ENCODE measurements at regions not wholly inside any gene's neighbourhood (a gene's known extent, or its start where the extent isn't known, plus 50 kb on each side); places are given as distances from the start of the nearest gene placed in this dataset.
"Not testable (repeated sequence)": the region's sequence is repeated elsewhere in the genome, so short reads cannot be mapped to it uniquely, and the experiment has no call there.

- intact Hi-C loops (cut with DNase I), result no loop called here
- DNase-seq (ENCODE audit: low spot score), result no peak
These were observed 506.3 kb upstream of the SPTLC3 start for GRCh38 chr20:12502443-12502842.

GRCh38 chr20:12504779-12505178 lies 504.0 kb upstream of the SPTLC3 start:
- no peak for DNase-seq (ENCODE audit: low spot score)
- intact Hi-C loops (cut with DNase I), result no loop called here

DNA sequence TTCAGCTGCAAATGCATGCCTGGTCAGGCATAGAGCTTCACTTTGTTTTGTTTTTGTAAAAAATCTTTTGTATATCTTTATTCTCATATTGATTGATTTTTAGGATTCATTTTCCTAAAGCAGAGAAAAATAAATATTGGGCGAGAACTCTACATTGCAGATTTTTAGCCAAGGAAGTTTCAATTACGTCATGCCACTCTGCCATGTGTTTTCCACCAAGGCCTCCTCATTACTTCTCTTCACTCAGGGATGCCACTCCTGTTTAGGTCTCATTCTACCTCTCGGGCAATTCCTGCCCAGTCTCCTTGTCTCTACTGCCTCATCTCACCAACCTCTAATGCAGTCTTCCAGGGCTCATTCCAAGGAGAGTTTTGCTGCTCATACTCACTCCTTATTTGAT lies 497.3 kb upstream of the SPTLC3 start:
- DNase-seq (ENCODE audit: low spot score), result no peak
- intact Hi-C loops (cut with DNase I), result no loop called here

DNA sequence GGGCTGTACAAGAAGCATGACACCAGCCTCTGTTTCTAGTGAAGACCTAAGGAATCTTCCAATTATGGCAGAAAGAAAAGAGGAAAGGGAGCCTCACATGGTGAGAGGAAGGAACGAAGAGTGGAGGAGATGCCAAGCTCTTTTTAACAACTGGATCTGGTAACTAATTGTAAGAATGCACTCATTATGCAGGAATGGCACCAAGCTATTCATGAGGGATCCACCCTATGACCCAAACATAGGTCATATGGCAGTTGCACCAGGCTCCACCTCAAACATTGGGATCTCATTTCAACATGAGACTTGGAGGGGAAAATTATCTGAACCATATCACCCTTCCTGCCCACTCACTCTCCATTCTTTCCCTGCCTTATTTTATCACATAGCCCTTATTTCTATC lies 496.0 kb upstream of the SPTLC3 start:
- intact Hi-C loops (cut with DNase I), result no loop called here
- DNase-seq (ENCODE audit: low spot score), result no peak

GRCh38 chr20:12528104-12528503 lies 480.7 kb upstream of the SPTLC3 start:
- intact Hi-C loops (cut with DNase I), result no loop called here
- DNase-seq (ENCODE audit: low spot score), result no peak

DNA sequence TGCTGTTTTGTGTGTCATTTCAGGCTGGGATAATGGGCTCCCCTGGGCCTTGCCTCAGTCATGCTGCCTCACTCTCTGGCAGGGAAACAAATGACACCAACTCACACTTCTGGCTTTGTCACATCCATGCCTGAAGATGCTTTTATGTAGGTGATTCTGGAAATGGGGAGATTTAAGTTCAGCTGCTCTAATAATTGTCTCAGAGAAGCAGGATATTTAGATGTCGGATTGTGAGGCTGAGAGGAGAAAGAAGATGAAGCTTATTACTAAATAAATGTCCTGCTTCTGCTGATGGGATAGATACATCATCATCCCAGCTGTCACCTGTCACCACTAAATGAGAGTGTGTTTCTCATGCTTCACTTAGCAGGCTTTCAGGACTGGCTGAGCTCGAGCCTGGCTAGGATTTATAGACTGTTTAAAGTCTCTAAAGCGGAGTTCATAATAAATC lies 480.2 kb upstream of the SPTLC3 start:
- DNase-seq (ENCODE audit: low spot score), result no peak
- intact Hi-C loops (cut with DNase I), result no loop called here

DNA sequence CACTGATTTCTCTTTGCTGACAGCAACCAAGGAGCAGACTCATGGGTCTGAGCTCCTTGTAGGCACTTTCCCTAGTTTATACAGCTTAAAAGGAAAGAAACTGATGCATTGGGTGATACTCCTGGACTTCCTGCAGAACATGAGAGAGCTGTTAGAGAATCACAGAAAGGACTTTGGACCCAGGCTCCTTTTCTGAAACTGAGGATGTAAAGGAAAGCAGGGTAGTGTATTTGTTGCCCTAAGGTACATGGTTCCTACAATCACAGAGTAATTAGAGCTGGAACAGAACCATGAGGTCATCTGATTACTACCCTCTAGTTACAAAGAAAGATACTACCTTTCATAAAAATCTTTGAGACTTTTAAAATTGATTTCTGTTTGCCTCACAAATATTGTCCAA lies 477.1 kb upstream of the SPTLC3 start:
- no peak for DNase-seq (ENCODE audit: low spot score)
- intact Hi-C loops (cut with DNase I), result no loop called here

- intact Hi-C loops (cut with DNase I), result no loop called here
- DNase-seq (ENCODE audit: low spot score), result no peak
These were observed 473.5 kb upstream of the SPTLC3 start for GRCh38 chr20:12535316-12535715.

GRCh38 chr20:12535770-12536169 lies 473.0 kb upstream of the SPTLC3 start:
- DNase-seq (ENCODE audit: low spot score), result no peak
- intact Hi-C loops (cut with DNase I), result no loop called here

DNA sequence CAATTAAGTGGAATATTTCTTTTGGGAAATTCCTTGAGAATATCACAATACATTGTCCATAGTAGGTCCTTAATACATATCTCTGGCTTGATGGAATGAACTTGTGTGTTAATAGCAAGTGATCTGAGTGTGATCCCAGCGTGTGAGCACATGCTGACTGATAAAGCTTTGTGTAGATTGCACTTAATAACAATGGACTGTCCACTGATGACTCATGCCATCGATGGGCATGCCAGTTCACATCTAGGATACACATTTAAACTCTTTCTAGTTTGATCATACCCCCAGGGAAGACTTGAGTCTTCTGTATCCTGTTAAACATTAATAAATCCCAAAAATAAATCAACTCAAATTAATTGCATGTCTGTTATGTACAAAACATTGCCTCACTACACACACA lies 454.3 kb upstream of the SPTLC3 start:
- intact Hi-C loops (cut with DNase I), result no loop called here

DNA sequence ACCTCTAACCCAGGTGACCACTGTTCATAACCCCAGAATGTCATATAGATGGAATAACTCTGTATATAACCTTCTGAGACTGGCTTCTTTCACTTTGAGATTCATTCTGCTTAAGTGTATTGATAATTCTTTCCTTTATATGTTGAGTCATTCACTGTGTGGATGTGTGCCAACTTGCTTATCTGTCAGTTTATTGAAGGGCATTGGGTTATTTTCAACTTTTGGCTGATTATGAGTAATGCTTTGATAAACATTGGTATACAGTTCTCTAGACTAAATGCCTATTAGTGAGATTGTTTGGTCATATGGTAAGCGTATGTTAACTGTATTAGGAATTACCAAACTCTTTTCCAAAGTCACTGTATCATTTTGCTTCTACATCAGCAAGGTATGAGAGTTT lies 453.4 kb upstream of the SPTLC3 start:
- no peak for DNase-seq (ENCODE audit: low spot score)
- intact Hi-C loops (cut with DNase I), result no loop called here

More for the DNA sequence above, 454.3 kb upstream of the SPTLC3 start:
- DNase-seq (ENCODE audit: low spot score), result no peak

DNA sequence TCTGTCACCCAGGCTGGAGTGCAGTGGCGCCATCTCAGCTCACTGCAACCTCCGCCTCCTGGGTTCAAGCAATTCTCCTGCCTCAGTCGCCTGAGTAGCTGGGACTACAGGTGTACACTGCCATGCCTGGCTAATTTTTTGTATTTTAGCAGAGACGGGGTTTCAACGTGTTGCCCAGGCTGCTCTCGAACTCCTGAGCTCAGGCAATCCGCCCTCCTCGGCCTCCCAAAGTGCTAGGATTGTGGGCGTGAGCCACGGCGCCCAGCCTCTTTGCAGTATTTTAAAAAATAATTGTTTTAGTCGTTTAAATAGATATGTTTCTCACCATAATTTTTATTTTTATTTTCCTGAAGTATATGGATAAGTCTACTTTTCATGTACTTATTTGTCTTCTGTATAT lies 452.9 kb upstream of the SPTLC3 start:
- intact Hi-C loops (cut with DNase I), result not testable (repeated sequence)
- DNase-seq (ENCODE audit: low spot score), result peak; percentile 57

DNA sequence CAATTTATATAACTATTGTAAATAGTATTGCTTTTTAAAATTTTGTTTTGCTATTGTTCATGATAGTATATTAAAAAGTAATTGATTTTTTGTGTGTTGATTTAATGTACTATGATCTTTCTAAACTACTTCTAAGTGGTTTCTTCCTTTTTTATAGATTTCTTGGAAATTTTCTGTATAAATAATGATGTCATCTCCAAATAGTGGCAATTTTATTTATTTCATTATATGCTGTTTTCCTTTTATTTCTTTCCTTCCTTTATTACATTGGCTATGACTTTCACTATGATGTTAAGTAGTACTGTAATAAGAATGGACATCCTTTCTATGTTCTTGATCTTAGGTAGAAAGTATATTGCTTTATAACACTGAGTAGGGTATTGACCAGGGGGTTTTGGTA lies 451.5 kb upstream of the SPTLC3 start:
- intact Hi-C loops (cut with DNase I), result no loop called here
- no peak for DNase-seq (ENCODE audit: low spot score)

DNA sequence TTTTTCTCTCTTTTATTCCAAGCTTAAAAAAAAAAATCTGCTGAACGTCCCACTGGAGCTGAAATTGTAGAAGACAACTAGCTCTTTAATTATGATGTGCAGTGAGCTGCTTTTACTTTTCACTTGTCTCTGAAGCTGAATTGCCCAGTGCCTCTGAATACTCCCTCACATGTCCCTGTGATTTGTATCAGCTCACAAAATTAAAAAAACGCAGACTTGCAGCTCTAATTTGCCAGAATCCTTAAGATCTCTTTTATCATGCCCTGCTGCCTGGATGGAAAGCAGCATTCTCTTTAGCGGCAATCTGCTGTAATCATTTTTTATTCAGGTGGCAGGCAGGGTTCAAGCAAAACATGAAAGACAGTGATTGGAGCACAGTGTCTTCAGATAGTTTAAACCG lies 443.8 kb upstream of the SPTLC3 start:
- DNase-seq (ENCODE audit: low spot score), result no peak
- intact Hi-C loops (cut with DNase I), result no loop called here

- DNase-seq (ENCODE audit: low spot score), result no peak
- intact Hi-C loops (cut with DNase I), result no loop called here
These were observed 442.2 kb upstream of the SPTLC3 start for GRCh38 chr20:12566596-12566995.

DNA sequence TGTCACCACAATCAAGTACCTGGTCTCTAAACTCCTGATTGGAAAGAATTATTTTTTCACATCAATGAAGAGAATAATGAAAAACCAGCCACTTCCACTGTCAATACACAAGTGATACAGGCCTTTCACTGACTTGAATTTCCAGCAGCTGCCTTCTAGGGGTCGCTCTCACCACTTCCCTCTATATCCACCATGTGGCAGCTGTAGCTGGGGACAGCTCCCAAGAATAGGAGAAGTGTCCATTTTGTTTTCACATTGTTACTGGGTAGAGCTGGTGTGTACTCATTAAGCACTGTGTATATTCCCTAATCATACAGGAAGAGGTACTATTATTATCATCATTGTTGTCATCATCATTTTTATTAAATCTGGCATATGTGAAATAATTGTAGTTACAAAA lies 438.4 kb upstream of the SPTLC3 start:
- intact Hi-C loops (cut with DNase I), result no loop called here
- DNase-seq (ENCODE audit: low spot score), result no peak

- DNase-seq (ENCODE audit: low spot score), result no peak
- intact Hi-C loops (cut with DNase I), result no loop called here
These were observed 435.3 kb upstream of the SPTLC3 start for GRCh38 chr20:12573442-12573841.

DNA sequence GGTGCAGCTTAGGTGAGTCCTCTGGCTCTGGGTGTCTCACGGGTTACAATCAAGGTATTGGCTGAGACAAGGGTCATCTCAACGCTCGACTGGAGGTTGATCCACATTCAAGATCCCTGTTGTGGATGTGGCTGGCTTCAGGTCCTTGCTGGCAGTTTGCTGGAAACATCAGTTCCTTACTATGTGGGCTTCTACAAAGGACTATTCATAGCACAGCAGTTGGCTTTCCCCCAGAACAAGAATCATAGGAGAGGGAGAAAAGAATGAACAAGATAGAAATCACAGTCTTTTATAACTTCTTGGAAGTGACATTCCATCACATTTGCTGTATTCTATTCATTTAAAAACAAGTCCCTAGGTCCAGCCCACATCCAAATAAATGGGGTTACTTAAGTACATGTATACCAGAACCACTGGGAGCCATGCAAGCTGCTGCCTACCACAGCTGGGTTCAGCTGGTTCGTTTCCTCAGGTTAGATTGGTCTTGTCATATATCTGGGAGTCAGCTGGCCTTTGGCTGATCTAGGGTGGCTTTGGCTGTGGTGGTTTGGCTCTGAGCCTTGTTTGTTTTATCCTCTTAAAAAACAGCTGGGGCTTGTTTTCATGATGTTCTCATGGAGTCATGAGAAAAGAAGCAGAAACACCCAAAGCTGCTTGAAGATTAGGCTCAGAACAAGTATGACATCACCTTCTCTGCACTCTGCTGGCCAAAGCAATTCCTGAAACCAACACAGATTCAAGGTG lies 433.2 kb upstream of the SPTLC3 start:
- no peak for DNase-seq (ENCODE audit: low spot score)
- intact Hi-C loops (cut with DNase I), result no loop called here

- DNase-seq (ENCODE audit: low spot score), result no peak
- intact Hi-C loops (cut with DNase I), result no loop called here
These were observed 431.6 kb upstream of the SPTLC3 start for GRCh38 chr20:12577213-12577612.

- DNase-seq (ENCODE audit: low spot score), result no peak
- intact Hi-C loops (cut with DNase I), result no loop called here
These were observed 427.0 kb upstream of the SPTLC3 start for GRCh38 chr20:12581644-12582289.

GRCh38 chr20:12582710-12583109 lies 426.1 kb upstream of the SPTLC3 start:
- DNase-seq (ENCODE audit: low spot score); intact Hi-C loops (cut with DNase I): not testable (repeated sequence)

Data from posterior vena cava (tissue), 2 donors.